HUES6 (cell line): ENCODE measurements at regions not wholly inside any gene's neighbourhood (a gene's known extent, or its start where the extent isn't known, plus 50 kb on each side); places are given as distances from the start of the nearest gene placed in this dataset.

Experiments
- H3K27ac ChIP-seq: 2 replicates; pipeline ENCODE4 v1.7.0; 2013; ENCODE audit warnings: low read depth, mild to moderate bottlenecking, low read length, inconsistent platforms
- H3K27me3 ChIP-seq: 2 replicates; pipeline ENCODE4 v1.6.1; 2013; ENCODE audit warnings: low read length; ENCODE audit not compliant: control insufficient read depth, insufficient read depth
- H3K36me3 ChIP-seq: 2 replicates; pipeline ENCODE4 v1.6.1; 2013; ENCODE audit warnings: low read length; ENCODE audit not compliant: control insufficient read depth, insufficient read depth
- H3K4me1 ChIP-seq: 2 replicates; pipeline ENCODE4 v1.6.1; 2013; ENCODE audit warnings: low read length; ENCODE audit not compliant: control insufficient read depth, insufficient read depth
- H3K4me3 ChIP-seq: 2 replicates; pipeline ENCODE4 v1.5.1; 2013; ENCODE audit warnings: low read depth, low read length
- H3K9ac ChIP-seq: one replicate; pipeline ENCODE4 v1.6.1; 2013; ENCODE audit warnings: mild to moderate bottlenecking, low read length
- H3K9me3 ChIP-seq: 2 replicates; pipeline ENCODE4 v1.6.1; 2013; ENCODE audit warnings: low read depth, low read length; ENCODE audit not compliant: control insufficient read depth, insufficient read depth

DNA sequence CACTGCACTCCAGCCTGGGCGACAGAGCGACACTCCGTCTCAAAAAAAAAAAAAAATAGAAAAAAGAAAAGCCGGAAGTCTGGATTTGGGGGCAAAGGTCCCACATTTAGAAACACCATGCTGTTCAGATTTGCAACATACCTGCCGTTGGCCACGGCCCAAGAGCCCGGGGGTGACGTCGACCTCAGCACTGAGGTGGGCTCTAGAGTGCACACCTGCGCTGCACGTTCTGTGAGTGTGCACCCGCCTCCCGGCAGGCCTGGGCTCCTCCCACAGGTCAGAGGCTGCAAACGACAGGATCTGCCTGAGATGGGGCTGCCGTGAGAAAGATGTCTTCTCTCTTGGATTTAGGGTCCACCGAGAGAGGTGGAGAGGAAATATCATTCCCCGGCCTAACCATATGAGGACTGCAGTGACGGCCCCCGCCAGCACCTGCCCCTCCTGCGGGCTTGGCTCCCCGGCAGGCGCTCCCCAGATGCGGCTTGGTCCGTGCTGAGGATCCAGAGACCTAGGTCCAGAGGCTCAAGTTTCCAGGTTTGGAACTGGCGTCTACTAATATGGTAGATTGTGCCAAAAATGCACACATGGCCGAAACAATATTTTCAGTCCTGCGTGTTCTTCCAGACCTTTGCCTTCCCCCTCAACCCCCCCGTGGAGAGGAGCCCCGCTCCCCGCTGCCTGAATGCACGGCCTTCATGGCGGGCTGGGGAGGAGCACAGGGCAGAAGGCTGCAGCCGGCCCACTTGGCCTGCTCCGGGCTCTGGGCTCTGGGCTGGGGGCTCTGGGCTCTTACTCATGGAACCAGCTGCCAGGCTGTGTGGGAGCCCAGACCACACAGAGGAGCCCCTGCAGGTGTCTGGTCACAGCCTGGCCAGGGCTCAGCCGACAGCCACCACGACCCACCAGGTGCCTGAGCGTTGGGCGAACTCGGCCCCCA lies 58.8 kb upstream of the FBRSL1 start:
- Histone ChIP-seq H3K9ac (no peak overlapping the region), H3K27ac (no peak overlapping the region), H3K4me3 (peak overlapping the region; percentile 30; the same call in 1 of the 2 replicates), H3K9me3 (peaks cover 11% of the 10 kb centered on the region), H3K36me3 (no peaks in the 10 kb centered on the region), H3K27me3 (peaks cover 95% of the 10 kb centered on the region), H3K4me1 (peaks cover 32% of the 10 kb centered on the region)

DNA sequence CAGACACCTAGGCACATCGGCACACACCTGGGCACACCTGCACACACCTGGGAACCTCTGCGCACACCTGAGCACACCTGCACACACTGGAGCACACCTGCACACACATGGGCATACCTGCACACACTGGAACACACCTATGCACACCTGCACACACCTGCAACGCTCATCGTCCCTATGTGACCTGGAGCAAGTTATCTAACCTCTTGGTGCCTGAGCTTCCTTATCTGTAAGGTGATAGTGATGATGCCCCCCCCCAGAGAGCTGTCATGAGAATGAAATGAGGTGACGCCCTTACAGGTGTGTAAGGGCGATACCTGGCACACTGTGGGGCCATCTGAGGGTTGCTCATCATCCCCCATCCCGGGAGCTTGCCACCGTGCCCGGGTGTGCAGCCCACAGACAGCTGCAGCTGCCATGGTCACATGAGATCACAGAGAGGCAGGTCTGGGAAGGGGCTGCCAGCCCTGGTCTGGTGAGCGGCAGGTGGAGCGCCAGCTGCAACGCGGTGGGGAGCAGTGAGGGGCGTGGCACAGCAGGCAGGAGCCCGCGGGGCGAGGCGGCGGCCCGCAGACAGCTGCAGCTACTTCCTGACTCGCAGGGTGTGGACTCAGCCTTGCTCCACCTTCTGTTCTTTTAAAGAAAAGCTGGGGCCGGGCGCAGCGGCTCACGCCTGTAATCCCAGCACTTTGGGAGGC lies 59.9 kb upstream of the FBRSL1 start:
- H3K27ac ChIP-seq: no peak overlapping the region
- H3K9me3 ChIP-seq: peaks cover 13% of the 10 kb centered on the region
- no peaks in the 10 kb centered on the region for H3K36me3 ChIP-seq
- no peak overlapping the region for H3K9ac ChIP-seq
- peaks cover 32% of the 10 kb centered on the region for H3K4me1 ChIP-seq
- H3K27me3 ChIP-seq: peaks cover 96% of the 10 kb centered on the region
- peak overlapping the region; percentile 47; the same call in 1 of the 2 replicates for H3K4me3 ChIP-seq

DNA sequence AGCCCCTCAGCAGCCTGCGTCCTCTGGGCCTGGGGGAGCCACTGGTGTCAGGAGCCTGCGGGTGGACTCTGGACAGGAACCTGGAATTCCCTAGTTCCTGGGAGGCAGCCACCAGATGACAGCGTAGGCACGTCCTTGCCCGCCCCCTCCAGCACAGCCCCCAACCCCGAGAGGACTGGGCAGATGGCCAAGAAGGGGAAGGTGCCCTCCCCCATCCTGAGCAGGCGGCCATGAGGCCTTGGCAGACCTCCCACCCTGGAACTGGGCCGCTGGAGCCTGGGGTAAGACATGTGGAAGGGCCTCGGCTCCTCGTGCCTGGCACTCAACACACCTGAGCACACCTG lies 60.4 kb upstream of the FBRSL1 start:
- Histone ChIP-seq H3K9ac (no peak overlapping the region), H3K27ac (no peak overlapping the region), H3K4me3 (peak overlapping the region; percentile 47; the same call in 1 of the 2 replicates)

DNA sequence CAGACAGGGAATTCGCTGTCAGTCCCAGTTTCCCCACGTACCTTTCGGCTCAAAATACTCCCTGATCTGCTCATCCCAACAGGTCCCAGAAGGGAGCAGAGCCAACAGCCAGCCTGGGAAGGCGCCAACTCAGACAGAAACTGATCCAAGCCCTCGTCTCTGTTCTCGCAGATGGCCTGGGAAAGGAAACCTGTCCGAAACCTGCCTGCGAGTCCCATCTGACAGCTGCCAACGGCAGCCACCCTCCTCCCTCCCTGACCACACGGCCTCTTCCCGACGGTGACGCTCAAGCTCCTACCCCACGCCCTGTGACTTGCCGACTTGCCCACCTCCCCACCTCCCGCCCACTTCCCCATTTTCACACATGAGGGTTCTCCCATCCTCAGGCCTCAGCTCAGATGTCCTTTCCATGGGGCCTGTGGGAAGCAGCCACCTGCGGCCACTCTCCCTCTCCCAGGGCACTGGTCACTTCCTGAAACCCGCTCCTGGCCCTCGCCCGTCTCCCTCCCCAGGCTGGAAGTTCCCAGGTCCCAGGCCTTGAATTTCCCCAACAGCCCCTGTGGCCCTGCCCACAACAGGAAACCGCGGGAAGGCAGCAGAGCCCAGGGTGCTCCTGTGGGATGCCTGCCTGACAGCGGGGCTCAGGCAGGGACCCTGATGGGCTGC lies 60.9 kb upstream of the FBRSL1 start:
- H3K36me3 ChIP-seq: no peaks in the 10 kb centered on the region
- peaks cover 32% of the 10 kb centered on the region for H3K4me1 ChIP-seq
- H3K4me3 ChIP-seq: peak overlapping the region; percentile 47; the same call in 1 of the 2 replicates
- H3K9me3 ChIP-seq: peaks cover 19% of the 10 kb centered on the region
- no peak overlapping the region for H3K9ac ChIP-seq
- H3K27ac ChIP-seq: no peak overlapping the region
- H3K27me3 ChIP-seq: peaks cover 96% of the 10 kb centered on the region

More for the DNA sequence above, 60.4 kb upstream of the FBRSL1 start:
- Histone ChIP-seq H3K36me3 (no peaks in the 10 kb centered on the region), H3K27me3 (peaks cover 96% of the 10 kb centered on the region), H3K9me3 (peaks cover 18% of the 10 kb centered on the region), H3K4me1 (peaks cover 32% of the 10 kb centered on the region)

DNA sequence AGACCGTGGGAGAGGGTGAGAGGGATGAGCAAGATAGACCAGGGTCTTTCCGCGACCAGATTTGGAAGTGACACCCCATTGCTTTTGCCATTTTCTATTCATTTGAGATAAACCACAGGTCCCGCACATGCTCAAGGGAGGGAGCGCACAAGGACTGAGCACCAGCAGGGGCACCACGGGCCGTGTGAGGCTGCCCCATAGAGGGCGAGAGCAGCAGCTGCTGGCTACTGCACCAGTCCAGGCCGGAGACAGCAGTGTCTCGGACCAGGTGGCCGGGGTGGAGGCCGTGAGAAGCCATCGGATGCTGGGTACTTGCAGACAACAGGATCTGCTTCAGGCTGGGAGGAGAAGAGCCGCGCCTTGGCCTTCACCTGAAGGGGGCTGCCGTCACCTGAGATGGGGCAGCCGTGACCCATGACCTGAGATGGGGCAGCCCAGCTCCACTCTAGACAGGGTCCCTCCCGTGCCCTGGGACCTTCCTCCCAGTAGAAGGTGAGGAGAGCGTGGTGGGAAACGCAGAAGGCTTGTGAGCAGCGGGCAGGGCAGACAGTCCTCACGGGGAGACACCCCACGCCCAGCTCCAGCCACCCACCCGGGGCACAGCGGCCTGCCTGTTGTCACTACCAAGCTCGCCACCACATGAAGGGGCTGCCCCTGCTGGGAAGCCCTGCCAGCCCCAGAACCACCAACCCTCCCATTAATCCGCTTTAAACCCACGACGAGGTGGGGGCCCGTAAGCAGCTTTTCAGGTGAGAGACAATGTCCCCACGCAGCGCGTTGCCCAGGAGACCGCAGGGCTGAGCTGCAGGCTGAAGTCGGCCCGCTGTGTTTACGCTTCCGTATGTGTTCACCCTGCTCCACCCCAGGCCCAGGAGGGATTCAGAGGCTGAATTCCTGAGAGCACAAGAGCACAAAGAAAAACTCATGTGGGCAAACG lies 61.7 kb upstream of the FBRSL1 start:
- Histone ChIP-seq H3K27ac (no peak overlapping the region), H3K9ac (no peak overlapping the region), H3K4me3 (peak overlapping the region; percentile 47; the same call in 1 of the 2 replicates), H3K9me3 (peaks cover 19% of the 10 kb centered on the region), H3K4me1 (peaks cover 32% of the 10 kb centered on the region), H3K27me3 (peaks cover 96% of the 10 kb centered on the region), H3K36me3 (no peaks in the 10 kb centered on the region)

DNA sequence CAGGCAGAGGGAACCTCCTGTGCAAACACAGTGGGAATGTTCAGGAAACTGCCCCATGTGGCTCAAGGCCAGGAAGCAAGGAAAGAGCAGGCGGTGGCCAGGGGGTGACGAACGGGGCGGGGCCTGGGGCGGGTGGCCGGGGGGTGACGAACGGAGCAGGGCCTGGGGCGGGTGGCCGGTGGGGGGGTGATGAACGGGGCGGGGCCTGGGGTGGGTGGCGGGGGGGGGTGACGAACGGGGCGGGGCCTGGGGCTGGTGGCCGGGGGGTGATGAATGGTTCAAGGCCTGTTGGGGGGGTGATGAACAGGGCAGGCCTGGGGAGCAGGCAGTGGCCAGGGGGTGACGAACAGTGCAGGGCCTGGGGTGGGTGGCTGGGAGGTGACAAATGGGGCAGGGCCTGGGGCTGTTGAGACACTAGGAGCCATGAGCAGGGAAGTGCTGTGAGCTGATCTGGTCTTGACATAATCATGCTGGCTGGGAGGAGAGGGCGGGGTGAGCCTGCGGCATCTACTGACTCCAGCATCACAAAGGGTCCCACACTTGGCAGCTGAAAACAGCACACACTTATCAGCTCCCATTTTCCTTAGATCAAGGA lies 62.7 kb upstream of the FBRSL1 start:
- Histone ChIP-seq H3K9me3 (peaks cover 19% of the 10 kb centered on the region), H3K36me3 (no peaks in the 10 kb centered on the region), H3K27me3 (peaks cover 96% of the 10 kb centered on the region), H3K9ac (no peak overlapping the region), H3K27ac (no peak overlapping the region), H3K4me1 (peaks cover 28% of the 10 kb centered on the region), H3K4me3 (no peak overlapping the region)

DNA sequence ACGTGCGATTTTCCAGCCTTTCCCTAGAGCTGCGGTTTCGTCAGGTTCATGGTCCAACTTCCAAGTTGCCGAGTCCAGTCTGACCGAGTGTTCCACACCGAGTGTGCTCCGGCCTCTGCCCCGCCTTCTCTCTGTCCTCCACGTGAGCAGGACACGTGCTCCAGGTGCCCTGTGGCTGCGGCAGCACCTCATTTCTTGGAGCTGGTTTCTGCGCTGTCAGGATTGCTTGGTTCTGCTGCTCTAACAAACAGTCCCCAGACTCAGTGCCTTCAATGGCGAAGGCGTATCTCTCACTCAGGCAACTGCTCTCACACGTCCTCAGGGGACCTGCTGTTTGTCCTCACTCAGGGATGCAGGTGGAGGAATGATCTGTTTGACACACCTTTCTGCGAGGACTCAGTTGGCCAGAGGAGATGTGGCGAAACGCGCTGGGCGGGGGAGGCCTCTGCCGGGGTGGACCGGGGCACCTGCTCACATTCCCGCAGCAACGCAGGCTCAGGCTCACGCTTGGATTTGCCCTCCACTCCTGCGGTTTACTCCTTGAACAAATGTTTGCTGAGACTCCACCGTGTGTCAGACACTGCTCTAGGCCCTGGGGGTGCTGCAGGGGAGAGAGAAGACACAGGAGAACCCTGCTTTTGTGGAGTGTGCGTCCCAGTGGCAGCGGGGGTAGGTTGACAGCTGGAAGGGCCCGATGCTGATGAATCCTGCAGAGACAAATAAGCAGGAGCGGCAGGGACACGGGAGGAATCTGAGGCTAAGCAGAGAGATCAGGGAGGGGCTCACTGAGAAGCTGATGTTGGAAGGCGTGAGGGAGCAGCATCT lies 63.4 kb upstream of the FBRSL1 start:
- Histone ChIP-seq H3K27me3 (peaks cover 96% of the 10 kb centered on the region), H3K27ac (no peak overlapping the region), H3K4me3 (no peak overlapping the region), H3K36me3 (no peaks in the 10 kb centered on the region), H3K9me3 (peaks cover 19% of the 10 kb centered on the region), H3K4me1 (peaks cover 28% of the 10 kb centered on the region), H3K9ac (no peak overlapping the region)

DNA sequence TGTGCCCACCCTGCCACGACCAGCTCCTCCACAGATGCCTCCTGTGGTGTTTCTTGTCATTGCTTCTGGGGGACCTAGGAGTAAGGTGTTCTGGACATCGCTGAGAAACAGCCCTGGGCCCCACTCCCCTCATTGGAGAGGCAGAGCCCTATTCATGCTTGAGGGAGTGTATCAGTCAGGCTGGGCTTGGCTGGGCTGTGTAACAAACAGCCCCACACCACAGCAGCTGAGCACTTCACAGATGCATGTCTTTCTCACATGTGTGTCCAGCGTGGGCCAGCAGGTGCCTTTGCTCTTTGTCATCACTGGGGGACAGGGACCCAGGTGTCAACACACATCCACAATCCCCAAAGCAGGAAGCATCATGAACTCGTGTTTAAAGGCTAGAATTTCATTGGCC lies 65.1 kb upstream of the FBRSL1 start:
- Histone ChIP-seq H3K36me3 (no peaks in the 10 kb centered on the region), H3K27ac (no peak overlapping the region), H3K9me3 (peaks cover 19% of the 10 kb centered on the region), H3K4me3 (no peak overlapping the region), H3K27me3 (peaks cover 98% of the 10 kb centered on the region), H3K9ac (no peak overlapping the region), H3K4me1 (peaks cover 16% of the 10 kb centered on the region)

DNA sequence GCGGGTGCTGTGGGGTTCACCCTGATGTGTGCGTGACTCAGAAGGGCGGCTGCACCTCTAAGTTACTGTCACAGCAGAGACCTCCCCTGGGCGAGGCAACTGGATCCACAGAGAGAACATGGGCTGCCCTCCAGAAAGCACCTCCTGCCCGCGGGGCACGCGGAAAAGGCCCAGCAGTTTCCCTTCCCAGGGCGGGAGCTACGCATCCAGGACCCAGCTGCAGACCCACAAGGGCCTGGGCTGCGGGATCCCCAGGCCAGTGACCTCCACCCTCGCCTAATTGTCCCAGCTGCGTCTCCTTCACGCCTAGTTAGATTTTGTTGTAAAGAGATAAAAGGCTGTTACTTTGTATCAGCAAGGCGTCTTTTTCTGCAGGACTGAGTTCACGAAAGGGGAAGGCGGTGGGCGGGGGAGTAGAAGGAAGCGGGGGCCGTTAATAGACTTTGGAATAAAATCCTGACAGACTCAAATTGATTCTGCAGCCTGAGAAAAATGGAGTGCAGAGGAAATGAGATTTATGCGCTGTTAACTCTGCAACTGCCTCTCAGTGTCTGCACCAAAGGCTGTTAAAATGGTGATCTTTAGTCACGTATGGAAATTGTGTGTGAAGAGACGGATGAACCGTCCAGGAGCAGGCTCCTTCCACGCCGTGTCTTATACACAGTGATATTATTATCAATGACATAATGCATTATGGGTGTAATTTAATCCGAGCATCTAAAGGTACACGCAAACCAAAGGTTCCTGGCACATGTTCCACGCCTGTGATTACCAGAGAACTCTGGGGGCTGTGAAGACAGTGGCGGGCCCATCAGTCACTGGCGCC lies 65.9 kb upstream of the FBRSL1 start:
- peaks cover 19% of the 10 kb centered on the region for H3K9me3 ChIP-seq
- H3K4me3 ChIP-seq: no peak overlapping the region
- H3K27me3 ChIP-seq: peaks cover 97% of the 10 kb centered on the region
- no peaks in the 10 kb centered on the region for H3K36me3 ChIP-seq
- no peak overlapping the region for H3K9ac ChIP-seq
- H3K4me1 ChIP-seq: peaks cover 9% of the 10 kb centered on the region
- no peak overlapping the region for H3K27ac ChIP-seq
